HG02970 (cell line): ENCODE measurements at regions not wholly inside any gene's neighbourhood (a gene's known extent, or its start where the extent isn't known, plus 50 kb on each side); places are given as distances from the start of the nearest gene placed in this dataset.
"Not testable (repeated sequence)": the region's sequence is repeated elsewhere in the genome, so short reads cannot be mapped to it uniquely, and the experiment has no call there.

Experiments
- ATAC-seq: cut with Tn5 transposase; IDR thresholded peaks from one replicate; pipeline ENCODE4 v1.9.1; 2021; ENCODE audit warnings: mild to moderate bottlenecking, moderate library complexity, moderate number of reproducible peaks; ENCODE audit not compliant: unreplicated experiment, low FRiP score

GRCh38 chr1:177441281-177441680, 270.5 kb downstream of the BRINP2 start:
- ATAC-seq, result no peak

DNA sequence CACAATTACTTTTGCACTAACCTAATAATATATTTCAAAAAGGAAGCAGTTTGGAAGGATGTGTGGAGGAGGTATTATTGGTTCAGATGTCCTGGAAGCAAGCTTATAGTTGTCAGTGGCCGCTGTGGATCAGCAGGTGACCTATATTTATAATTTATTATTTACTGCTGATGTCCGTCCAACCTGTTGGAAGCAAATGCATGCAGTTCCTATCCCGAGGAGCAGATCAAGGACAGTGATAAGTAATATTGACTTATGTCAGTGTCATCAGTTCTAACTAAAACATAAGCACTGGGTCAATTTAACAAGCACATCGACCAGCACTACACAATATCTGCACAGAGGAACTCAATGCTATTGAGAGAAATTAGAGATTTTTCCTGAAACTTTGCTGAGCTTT, 270.1 kb downstream of the BRINP2 start:
- ATAC-seq, result no peak

DNA sequence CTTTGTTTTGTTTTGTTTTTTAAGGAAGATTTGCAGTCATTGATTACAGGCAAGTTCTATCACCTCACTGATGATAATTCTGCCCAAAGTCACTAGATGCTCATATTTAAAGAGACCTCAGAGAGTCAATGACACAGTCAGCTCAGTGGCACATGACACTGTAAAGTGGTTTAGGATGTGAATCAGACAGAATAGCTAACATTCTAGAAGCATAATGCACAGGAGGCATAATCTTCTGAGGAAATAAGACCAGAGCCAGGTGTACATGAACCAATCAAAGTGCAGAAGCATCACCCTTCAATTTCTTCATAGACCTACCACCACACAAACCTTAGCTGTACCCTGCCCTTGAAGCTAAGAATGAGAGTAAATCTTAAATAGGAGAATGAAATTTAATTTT, 268.5 kb downstream of the BRINP2 start:
- ATAC-seq, result no peak

DNA sequence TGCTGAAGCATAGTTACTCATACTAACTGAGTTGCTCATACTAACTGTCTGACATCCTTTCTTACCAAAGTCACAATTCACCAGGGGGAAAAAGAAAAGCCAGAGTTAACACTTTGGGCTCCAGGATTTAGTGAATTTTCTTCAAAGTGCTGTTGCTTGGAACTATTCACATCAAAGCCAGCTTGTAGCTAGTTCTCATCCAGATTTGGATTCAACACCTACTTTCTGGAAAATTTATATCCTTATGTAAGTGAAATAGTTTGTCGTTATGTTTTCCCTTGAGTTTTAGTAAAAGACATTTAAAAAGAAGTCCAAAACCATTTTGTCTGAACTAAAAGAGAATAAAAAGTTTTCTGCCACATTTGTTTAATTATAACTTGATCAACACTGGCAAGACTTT, 264.6 kb downstream of the BRINP2 start:
- no peak for ATAC-seq

- ATAC-seq, result no peak
Observed at GRCh38 chr1:177432897-177433296, 262.1 kb downstream of the BRINP2 start.

DNA sequence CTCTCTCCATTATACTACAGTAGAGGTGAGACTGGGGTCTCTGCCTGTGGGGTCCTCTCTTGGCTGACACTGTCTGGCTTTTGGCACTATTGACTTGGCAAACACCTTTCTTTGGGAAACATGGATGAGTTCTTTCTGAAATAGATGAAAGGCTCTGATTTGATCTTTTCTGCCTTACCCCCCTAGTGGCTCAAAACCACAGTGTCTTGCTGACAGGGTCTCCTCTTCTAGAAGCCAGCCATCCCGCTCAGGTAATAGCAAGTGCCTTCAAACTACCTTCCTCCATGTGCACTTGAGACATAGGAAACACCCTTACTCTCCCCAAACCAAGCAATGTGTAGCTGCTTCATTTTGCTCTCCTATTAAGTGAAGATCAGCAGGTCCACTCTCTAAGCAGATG, 260.4 kb downstream of the BRINP2 start:
- ATAC-seq, result no peak

DNA sequence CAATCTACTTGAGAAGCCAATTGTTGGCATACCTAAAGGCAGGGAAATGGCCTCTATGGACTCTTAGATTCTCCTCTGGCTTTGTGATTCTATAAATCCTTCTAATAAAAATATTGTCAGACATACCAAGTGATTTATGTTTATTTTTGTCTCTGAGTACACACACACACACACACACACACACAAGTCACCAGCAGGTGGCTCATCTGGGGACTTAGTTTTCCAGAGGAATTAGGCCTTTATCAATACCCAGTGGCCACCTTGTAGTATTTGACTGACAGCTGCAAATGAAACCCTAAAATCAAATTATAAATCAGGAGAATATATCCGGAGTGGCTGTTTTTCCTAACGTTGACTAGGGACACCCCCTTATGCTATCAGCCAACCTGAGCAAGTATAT, 258.5 kb downstream of the BRINP2 start:
- no peak for ATAC-seq

DNA sequence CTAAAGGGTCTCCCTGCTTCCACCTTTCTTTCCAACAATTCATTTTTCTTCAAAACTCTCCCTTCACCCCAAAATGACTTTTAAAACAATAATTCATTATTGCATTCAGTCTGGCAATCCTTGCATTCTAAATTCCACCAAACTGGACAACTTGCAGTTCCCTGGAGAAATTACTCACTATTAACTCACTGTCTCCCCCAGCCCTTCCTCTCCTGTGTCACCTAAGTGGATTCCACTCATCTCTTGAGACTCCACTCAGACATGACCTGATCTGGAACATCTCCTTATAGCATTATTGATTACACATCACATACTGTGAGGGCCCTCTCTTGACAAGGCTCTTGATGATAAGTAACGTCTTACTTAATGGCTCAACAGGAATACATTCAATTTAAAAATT, 257.1 kb downstream of the BRINP2 start:
- ATAC-seq, result no peak

DNA sequence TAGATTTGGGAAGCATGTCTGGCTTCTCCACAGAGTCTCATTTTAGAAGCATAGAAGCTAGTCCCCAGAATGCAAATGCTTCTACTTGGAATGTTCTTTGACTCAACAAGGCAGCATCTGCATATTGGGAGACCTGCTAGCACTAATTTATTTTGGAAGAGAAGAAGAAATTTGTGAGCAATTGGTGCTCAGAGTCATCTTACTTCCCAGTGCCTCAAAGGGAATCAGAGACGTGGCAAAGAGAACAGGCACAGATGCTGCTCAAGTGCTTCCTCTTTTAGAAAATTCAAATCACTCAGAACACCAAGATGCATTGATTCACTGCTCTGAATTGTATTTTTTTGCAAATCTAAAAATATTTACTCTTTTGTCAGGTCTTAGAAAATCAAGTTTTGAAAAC, 255.7 kb downstream of the BRINP2 start:
- ATAC-seq, result no peak

- ATAC-seq, result no peak
Observed at GRCh38 chr1:177425199-177425598, 254.4 kb downstream of the BRINP2 start.

GRCh38 chr1:177424744-177425143, 254.0 kb downstream of the BRINP2 start:
- ATAC-seq, result no peak

DNA sequence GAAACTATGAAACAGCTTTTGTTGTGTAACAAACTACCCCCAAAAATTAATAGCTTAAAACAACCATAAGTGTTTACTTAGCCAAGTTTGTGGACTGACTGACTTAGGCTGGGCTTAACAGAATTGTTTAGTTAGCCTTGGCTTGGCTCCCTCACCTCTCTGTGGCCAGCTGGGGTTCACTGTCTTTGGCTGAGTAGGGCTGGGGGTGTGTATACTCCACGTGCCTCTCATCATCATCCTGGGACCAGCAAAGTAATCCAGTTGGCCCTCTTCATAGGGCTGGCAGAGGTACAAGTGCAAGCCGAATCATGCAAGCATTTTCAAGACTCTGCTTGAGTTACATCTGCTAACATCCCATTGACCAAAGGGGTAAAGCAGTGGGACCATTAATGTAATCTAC, 252.3 kb downstream of the BRINP2 start:
- ATAC-seq, result no peak

DNA sequence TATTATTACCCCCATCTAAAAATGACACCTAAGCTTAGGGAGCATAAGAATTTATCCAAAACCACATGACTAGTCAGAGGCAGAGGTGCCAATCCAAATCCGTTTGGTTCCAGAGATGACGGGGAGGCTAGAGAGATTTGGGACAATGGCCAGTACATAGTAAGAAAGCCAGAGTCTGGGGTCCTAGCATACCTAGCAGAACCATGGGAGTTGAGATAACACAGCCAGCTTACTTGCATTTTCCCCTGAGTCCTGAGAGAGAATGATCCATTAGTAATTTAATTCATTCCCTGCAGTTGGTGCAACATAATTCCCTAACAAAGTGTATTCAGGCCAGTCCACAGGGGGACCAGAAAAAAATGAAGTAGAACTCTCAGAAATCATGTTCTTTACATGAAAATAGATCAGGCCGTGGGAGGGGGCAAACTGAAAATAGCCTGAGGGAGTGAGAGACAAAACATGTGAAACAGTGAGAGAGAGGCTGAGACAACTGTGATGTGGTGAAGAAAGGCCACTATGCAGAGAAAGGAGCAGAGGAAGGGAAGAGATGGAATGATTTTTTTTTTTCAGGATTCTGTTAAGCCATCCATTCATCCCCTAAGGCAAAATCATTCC, 243.3 kb downstream of the BRINP2 start:
- no peak for ATAC-seq

DNA sequence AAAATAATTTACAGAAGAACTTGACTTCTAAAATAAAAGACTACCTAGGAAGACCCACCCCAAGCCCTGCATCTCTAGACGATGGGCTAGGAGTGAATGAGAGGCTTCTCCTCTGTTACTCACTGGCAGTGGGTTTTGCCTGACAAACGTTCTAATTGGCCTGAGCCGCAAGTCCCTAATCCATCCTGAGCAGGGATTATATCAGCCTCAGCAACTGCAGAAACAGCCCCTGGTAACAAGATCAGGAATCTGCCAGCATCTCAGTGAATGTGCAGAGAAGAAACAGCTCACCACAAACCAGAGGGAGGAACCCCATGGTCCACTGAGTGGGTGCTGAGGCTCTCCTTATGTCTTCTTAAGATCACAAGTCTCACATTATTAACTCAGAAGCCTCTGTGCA, 240.6 kb downstream of the BRINP2 start:
- no peak for ATAC-seq

GRCh38 chr1:177410179-177410766, 239.5 kb downstream of the BRINP2 start:
- ATAC-seq, result no peak

GRCh38 chr1:177406323-177406722, 235.6 kb downstream of the BRINP2 start:
- not testable (repeated sequence) for ATAC-seq

GRCh38 chr1:177392336-177392735, 221.6 kb downstream of the BRINP2 start:
- ATAC-seq, result no peak

- no peak for ATAC-seq
Observed at GRCh38 chr1:177385760-177386698, 215.3 kb downstream of the BRINP2 start.

- no peak for ATAC-seq
Observed at GRCh38 chr1:177384461-177384860, 213.7 kb downstream of the BRINP2 start.

GRCh38 chr1:177383715-177384114, 213.0 kb downstream of the BRINP2 start:
- no peak for ATAC-seq

- no peak for ATAC-seq
Observed at GRCh38 chr1:177377866-177378265, 207.1 kb downstream of the BRINP2 start.

DNA sequence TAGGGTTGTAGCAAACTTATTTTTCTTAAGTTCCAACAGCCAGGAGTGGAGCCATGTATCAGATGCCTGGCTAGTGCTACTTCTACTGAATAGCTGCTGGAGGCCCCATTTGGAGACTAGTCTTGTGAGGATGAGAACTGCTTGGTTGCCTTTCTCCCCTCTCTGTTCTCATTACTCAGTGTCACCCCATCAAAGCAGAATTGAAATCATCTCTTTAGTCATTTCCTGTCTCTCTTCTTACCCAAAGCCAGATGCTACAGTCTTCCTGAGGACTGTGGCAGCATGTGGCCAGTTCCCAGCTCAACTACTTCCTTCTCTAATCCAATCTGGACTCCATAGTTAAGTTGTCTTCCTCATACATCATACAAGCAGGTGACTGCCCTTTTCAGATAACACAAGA, 197.5 kb downstream of the BRINP2 start:
- no peak for ATAC-seq
